Activated CD8-positive, alpha-beta T cell treated with anti-CD3 and anti-CD28 coated beads for 36 hours (primary cell): ENCODE measurements at regions not wholly inside any gene's neighbourhood (a gene's known extent, or its start where the extent isn't known, plus 50 kb on each side); places are given as distances from the start of the nearest gene placed in this dataset.

ENCODE experiments used
- ATAC-seq: fragments of 200-7000 bp; cut with Tn5 transposase; one replicate; pipeline ENCODE4 v1.10.0; 2021; ENCODE audit warnings: mild to moderate bottlenecking, moderate library complexity
- CTCF ChIA-PET: fragments of 350-600 bp; sonication (Branson Sonifier 250); formaldehyde crosslinking; loops from one replicate; lab custom pipeline; 2021; ENCODE audit warnings: antibody characterized with exemption; lab: Charles Lee
- POLR2A ChIA-PET: fragments of 350-600 bp; sonication (Branson Sonifier 250); formaldehyde crosslinking; loops from one replicate; lab custom pipeline; 2021; ENCODE audit warnings: antibody characterized with exemption; lab: Charles Lee
- DNase-seq: peaks from one replicate; pipeline ENCODE4 v3.0.0-alpha.2; 2020
- H3K27ac Mint-ChIP-seq: one replicate; pipeline ENCODE4 v1.8.0; 2021; ENCODE audit warnings: mild to moderate bottlenecking, mixed read lengths
- H3K27me3 Mint-ChIP-seq: one replicate; pipeline ENCODE4 v1.8.0; 2021; ENCODE audit warnings: mixed read lengths
- H3K36me3 Mint-ChIP-seq: one replicate; pipeline ENCODE4 v1.8.0; 2021; ENCODE audit warnings: low read depth, mixed read lengths
- H3K4me1 Mint-ChIP-seq: one replicate; pipeline ENCODE4 v1.8.0; 2021; ENCODE audit warnings: low read depth, mixed read lengths
- H3K4me3 Mint-ChIP-seq: one replicate; pipeline ENCODE4 v1.8.0; 2021; ENCODE audit warnings: mild to moderate bottlenecking, moderate library complexity, mixed read lengths
- H3K9me3 Mint-ChIP-seq: one replicate; pipeline ENCODE4 v1.8.0; 2021; ENCODE audit warnings: mixed read lengths
- CTCF ChIP-seq: fragments of 200-600 bp; IDR thresholded peaks from one replicate; pipeline ENCODE4 v1.8.0; 2022; ENCODE audit warnings: antibody characterized with exemption, mild to moderate bottlenecking
- intact Hi-C: fragments of 100-400 bp; cut with micrococcal nuclease; formaldehyde crosslinking; loops from one replicate; pipeline ENCODE4 v1.10.0; 2022

DNA sequence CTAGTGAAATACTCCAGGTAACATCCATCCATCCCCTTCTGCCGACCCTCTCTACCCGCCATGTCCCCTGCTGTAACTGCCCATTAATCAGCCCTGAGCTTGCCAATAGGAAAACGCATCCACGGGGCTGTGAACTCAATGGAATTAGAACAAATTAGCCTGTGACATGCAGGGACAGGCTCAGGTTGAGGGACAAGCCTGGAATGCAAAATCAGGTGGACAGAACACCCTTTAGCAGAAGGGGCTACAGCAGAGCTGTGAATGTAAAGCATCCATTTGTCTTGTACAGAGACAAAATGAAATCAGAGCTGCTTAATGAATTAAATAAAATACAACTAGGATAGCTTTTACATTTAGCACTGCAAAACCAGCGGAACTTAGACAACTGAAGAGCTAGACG, 187.3 kb upstream of the SASH1 start:
- Mint-ChIP-seq H3K27me3 (peaks cover 10% of the 10 kb centered on the region), H3K4me3 (no peak overlapping the region), H3K4me1 (no peaks in the 10 kb centered on the region), H3K27ac (no peak overlapping the region), H3K36me3 (no peaks in the 10 kb centered on the region), H3K9me3 (no peaks in the 10 kb centered on the region)
- TF ChIP-seq CTCF: no peak
- no peak for DNase-seq
- no peak for ATAC-seq
- ChIA-PET CTCF (interaction anchor here (1.5 kb wide), 1 partner anchor 10 kb away, joined by 7 read pairs; no protein-coding TSS in a partner anchor), POLR2A (no interaction called here)
- intact Hi-C loops: no loop called here

- Mint-ChIP-seq H3K27me3 (peaks cover 2% of the 10 kb centered on the region), H3K27ac (no peak overlapping the region), H3K4me3 (no peak overlapping the region), H3K9me3 (no peaks in the 10 kb centered on the region), H3K36me3 (no peaks in the 10 kb centered on the region), H3K4me1 (no peaks in the 10 kb centered on the region)
- TF ChIP-seq CTCF: no peak
- POLR2A ChIA-PET: interaction anchor here (0.7 kb wide), 1 partner anchor 924 kb away, joined by 3 read pairs; no protein-coding TSS in a partner anchor
- DNase-seq (no peak), ATAC-seq (no peak)
- intact Hi-C loops: no loop called here
- CTCF ChIA-PET: interaction anchor here (1.4 kb wide), 1 partner anchor 13 kb away, joined by 7 read pairs; no protein-coding TSS in a partner anchor
These were observed 184.8 kb upstream of the SASH1 start for GRCh38 chr6:148157841-148158240.

GRCh38 chr6:148164645-148165044, 178.0 kb upstream of the SASH1 start:
- CTCF ChIA-PET: interaction anchor here (1.2 to 3.0 kb wide), 7 partner anchors 10 to 659 kb away, joined by 4 to 21 read pairs (median 8); partner anchors contain the start of gene SAMD5
- TF ChIP-seq CTCF: no peak
- Mint-ChIP-seq H3K36me3 (no peaks in the 10 kb centered on the region), H3K27ac (no peak overlapping the region), H3K4me3 (no peak overlapping the region), H3K27me3 (peaks cover 6% of the 10 kb centered on the region), H3K9me3 (no peaks in the 10 kb centered on the region), H3K4me1 (no peaks in the 10 kb centered on the region)
- intact Hi-C loops: no loop called here
- no peak for ATAC-seq
- no peak for DNase-seq
- POLR2A ChIA-PET: no interaction called here

- intact Hi-C loops: loop anchor here (1.0 to 2.0 kb wide), 2 partner anchors 21 to 660 kb away; no protein-coding TSS in a partner anchor
These were observed 176.2 kb upstream of the SASH1 start for GRCh38 chr6:148166339-148166968.

More at GRCh38 chr6:148166339-148166968, 176.2 kb upstream of the SASH1 start:
- Mint-ChIP-seq H3K4me3 (no peak overlapping the region), H3K9me3 (no peaks in the 10 kb centered on the region), H3K36me3 (no peaks in the 10 kb centered on the region), H3K27ac (no peak overlapping the region), H3K27me3 (peaks cover 6% of the 10 kb centered on the region), H3K4me1 (no peaks in the 10 kb centered on the region)
- DNase-seq (no peak), ATAC-seq (no peak)
- TF ChIP-seq CTCF: peak; percentile 70
- ChIA-PET POLR2A (no interaction called here), CTCF (interaction anchor here (0.8 to 3.0 kb wide), 12 partner anchors 10 to 659 kb away, joined by 3 to 21 read pairs (median 6); partner anchors contain the start of gene SAMD5)
